ENCODE measurements at regions not wholly inside any gene's neighbourhood (a gene's known extent, or its start where the extent isn't known, plus 50 kb on each side); places are given as distances from the start of the nearest gene placed in this dataset.

DNA sequence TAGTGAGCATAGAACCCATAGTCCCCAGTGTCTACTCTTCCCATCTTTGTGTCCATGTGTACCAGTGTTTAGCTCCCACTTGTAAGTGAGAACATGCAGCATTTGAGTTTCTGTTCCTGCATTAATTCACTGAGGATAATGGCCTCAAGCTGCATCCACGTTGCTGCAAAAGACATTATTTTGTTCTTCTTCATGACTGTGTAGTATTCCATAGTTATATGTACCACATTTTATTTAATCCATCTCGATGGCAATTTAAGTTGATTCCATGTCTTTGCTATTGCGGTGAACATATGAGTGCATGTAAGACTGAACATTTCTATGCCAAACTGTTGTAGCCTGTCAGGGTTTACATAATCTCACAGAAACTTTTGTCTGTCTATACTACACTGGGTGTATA is 237.2 kb downstream of the IPO8 start:
- Histone ChIP-seq H3K4me1 (ENCODE audit: control insufficient read depth in 1 of 2, extremely low read depth in 1 of 2, insufficient read depth in 2 of 2, low read length in 2 of 2) (no peaks in the 10 kb centered on the region), H3K27me3 (replicated peaks in 1 of 2; ENCODE audit: control insufficient read depth in 2 of 2, extremely low read depth in 1 of 2, insufficient read depth in 2 of 2, low read length in 1 of 2) (no peaks in the 10 kb centered on the region), H3K27ac (ENCODE audit: low read length) (no peak overlapping the region), H3K36me3 (ENCODE audit: control insufficient read depth in 2 of 2, extremely low read depth in 1 of 2, insufficient read depth in 1 of 2, low read length in 1 of 2) (no peaks in the 10 kb centered on the region), H3K4me3 (ENCODE audit: control insufficient read depth in 1 of 2, extremely low read depth in 1 of 2, low read length in 1 of 2) (no peak overlapping the region), H3K9me3 (no peaks in the 10 kb centered on the region)
- Mint-ChIP-seq H3K27ac (no peak overlapping the region), H3K4me3 (no peak overlapping the region), H3K9me3 (peaks cover 0 to 10% (median 2%) of the 10 kb centered on the region in 3 donors), H3K36me3 (no peaks in the 10 kb centered on the region), H3K27me3 (no peaks in the 10 kb centered on the region), H3K4me1 (no peaks in the 10 kb centered on the region)
- DNase-seq = no peak
- ChIA-PET CTCF (no interaction called here), POLR2A (no interaction called here)
- WGBS (ENCODE audit: insufficient coverage) = no CpG with 5 or more reads among the region's 3 CpGs
- ATAC-seq (replicated peaks in 1 of 4) = no peak

- no peak overlapping the region for H3K27ac Mint-ChIP-seq
- H3K27ac ChIP-seq (ENCODE audit: low read length) = no peak overlapping the region
- H3K4me3 Mint-ChIP-seq = no peak overlapping the region
- DNase-seq = no peak
- peaks cover 0 to 10% (median 0%) of the 10 kb centered on the region in 3 donors for H3K9me3 Mint-ChIP-seq
- ChIA-PET CTCF (interaction anchor here in 1 of 2 donors (0.7 kb wide), 1 partner anchor 121 kb away, joined by 3 read pairs; no protein-coding TSS in a partner anchor), POLR2A (no interaction called here)
- no peaks in the 10 kb centered on the region for H3K4me1 ChIP-seq (ENCODE audit: control insufficient read depth in 1 of 2, extremely low read depth in 1 of 2, insufficient read depth in 2 of 2, low read length in 2 of 2)
- no peaks in the 10 kb centered on the region for H3K9me3 ChIP-seq
- no peaks in the 10 kb centered on the region for H3K27me3 ChIP-seq (replicated peaks in 1 of 2; ENCODE audit: control insufficient read depth in 2 of 2, extremely low read depth in 1 of 2, insufficient read depth in 2 of 2, low read length in 1 of 2)
- ATAC-seq (replicated peaks in 1 of 4) = no peak
- no peaks in the 10 kb centered on the region for H3K27me3 Mint-ChIP-seq
- no peaks in the 10 kb centered on the region for H3K4me1 Mint-ChIP-seq
- no peaks in the 10 kb centered on the region for H3K36me3 Mint-ChIP-seq
- H3K36me3 ChIP-seq (ENCODE audit: control insufficient read depth in 2 of 2, extremely low read depth in 1 of 2, insufficient read depth in 1 of 2, low read length in 1 of 2) = no peaks in the 10 kb centered on the region
- WGBS (ENCODE audit: insufficient coverage) = no CpG with 5 or more reads among the region's 3 CpGs
- no peak overlapping the region for H3K4me3 ChIP-seq (ENCODE audit: control insufficient read depth in 1 of 2, extremely low read depth in 1 of 2, low read length in 1 of 2)
Observed at GRCh38 chr12:30457621-30458289, 237.9 kb downstream of the IPO8 start.

- WGBS (ENCODE audit: insufficient coverage) = no CpG with 5 or more reads among the region's 2 CpGs
- H3K27ac ChIP-seq (ENCODE audit: low read length) = no peak overlapping the region
- no peaks in the 10 kb centered on the region for H3K36me3 ChIP-seq (ENCODE audit: control insufficient read depth in 2 of 2, extremely low read depth in 1 of 2, insufficient read depth in 1 of 2, low read length in 1 of 2)
- Mint-ChIP-seq H3K4me3 (no peak overlapping the region), H3K27me3 (peaks cover 0 to under 1% of the 10 kb centered on the region in 2 donors), H3K9me3 (peaks cover 8 to 17% (median 12%) of the 10 kb centered on the region in 3 donors), H3K4me1 (no peaks in the 10 kb centered on the region), H3K36me3 (no peaks in the 10 kb centered on the region), H3K27ac (no peak overlapping the region)
- no peaks in the 10 kb centered on the region for H3K9me3 ChIP-seq
- H3K4me1 ChIP-seq (ENCODE audit: control insufficient read depth in 1 of 2, extremely low read depth in 1 of 2, insufficient read depth in 2 of 2, low read length in 2 of 2) = no peaks in the 10 kb centered on the region
- POLR2A ChIA-PET = interaction anchor here in 1 of 2 donors (0.6 kb wide), 1 partner anchor 11 kb away, joined by 3 read pairs; no protein-coding TSS in a partner anchor
- DNase-seq (no peak), ATAC-seq (replicated peaks in 1 of 4) (no peak)
- no peaks in the 10 kb centered on the region for H3K27me3 ChIP-seq (replicated peaks in 1 of 2; ENCODE audit: control insufficient read depth in 2 of 2, extremely low read depth in 1 of 2, insufficient read depth in 2 of 2, low read length in 1 of 2)
- CTCF ChIA-PET = no interaction called here
- H3K4me3 ChIP-seq (ENCODE audit: control insufficient read depth in 1 of 2, extremely low read depth in 1 of 2, low read length in 1 of 2) = no peak overlapping the region
Observed at GRCh38 chr12:30450872-30451271, 244.8 kb downstream of the IPO8 start.

GRCh38 chr12:30450226-30450625 is 245.4 kb downstream of the IPO8 start:
- H3K27ac ChIP-seq (ENCODE audit: low read length) = no peak overlapping the region
- Mint-ChIP-seq H3K36me3 (no peaks in the 10 kb centered on the region), H3K4me3 (no peak overlapping the region), H3K27ac (no peak overlapping the region), H3K4me1 (no peaks in the 10 kb centered on the region), H3K9me3 (peaks cover 8 to 17% (median 12%) of the 10 kb centered on the region in 3 donors), H3K27me3 (peaks cover 0 to 3% of the 10 kb centered on the region in 2 donors)
- ChIA-PET CTCF (interaction anchor here in 1 of 2 donors (1.1 kb wide), 1 partner anchor 11 kb away, joined by 3 read pairs; no protein-coding TSS in a partner anchor), POLR2A (no interaction called here)
- no peak for ATAC-seq (replicated peaks in 1 of 4)
- H3K4me3 ChIP-seq (ENCODE audit: control insufficient read depth in 1 of 2, extremely low read depth in 1 of 2, low read length in 1 of 2) = no peak overlapping the region
- H3K4me1 ChIP-seq (ENCODE audit: control insufficient read depth in 1 of 2, extremely low read depth in 1 of 2, insufficient read depth in 2 of 2, low read length in 2 of 2) = no peaks in the 10 kb centered on the region
- no peak for DNase-seq
- no peaks in the 10 kb centered on the region for H3K36me3 ChIP-seq (ENCODE audit: control insufficient read depth in 2 of 2, extremely low read depth in 1 of 2, insufficient read depth in 1 of 2, low read length in 1 of 2)
- H3K9me3 ChIP-seq = no peaks in the 10 kb centered on the region
- H3K27me3 ChIP-seq (replicated peaks in 1 of 2; ENCODE audit: control insufficient read depth in 2 of 2, extremely low read depth in 1 of 2, insufficient read depth in 2 of 2, low read length in 1 of 2) = no peaks in the 10 kb centered on the region

DNA sequence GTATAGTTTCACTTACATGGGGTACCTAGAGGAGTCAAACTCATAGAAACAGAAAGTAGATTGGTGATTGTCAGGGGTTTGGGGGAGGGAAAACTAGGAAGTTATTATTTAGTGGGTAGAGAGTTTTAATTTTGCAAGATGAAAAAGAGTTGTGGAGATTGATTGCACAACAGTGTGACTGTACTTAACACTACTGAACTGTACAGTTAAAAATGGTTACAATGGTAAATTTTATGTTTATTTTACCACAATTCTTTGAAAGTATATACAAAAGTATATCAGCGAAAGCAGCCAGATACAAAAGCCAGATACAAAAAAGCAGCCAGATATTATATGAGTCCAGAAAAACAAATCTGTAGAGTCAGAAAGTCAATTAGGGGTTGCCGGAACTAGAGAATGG is 247.6 kb downstream of the IPO8 start:
- ATAC-seq (replicated peaks in 1 of 4) (no peak), DNase-seq (no peak)
- Histone ChIP-seq H3K36me3 (ENCODE audit: control insufficient read depth in 2 of 2, extremely low read depth in 1 of 2, insufficient read depth in 1 of 2, low read length in 1 of 2) (no peaks in the 10 kb centered on the region), H3K9me3 (no peaks in the 10 kb centered on the region), H3K27ac (ENCODE audit: low read length) (no peak overlapping the region), H3K27me3 (replicated peaks in 1 of 2; ENCODE audit: control insufficient read depth in 2 of 2, extremely low read depth in 1 of 2, insufficient read depth in 2 of 2, low read length in 1 of 2) (no peaks in the 10 kb centered on the region), H3K4me1 (ENCODE audit: control insufficient read depth in 1 of 2, extremely low read depth in 1 of 2, insufficient read depth in 2 of 2, low read length in 2 of 2) (no peaks in the 10 kb centered on the region), H3K4me3 (ENCODE audit: control insufficient read depth in 1 of 2, extremely low read depth in 1 of 2, low read length in 1 of 2) (no peak overlapping the region)
- H3K27me3 Mint-ChIP-seq = peaks cover 0 to 3% of the 10 kb centered on the region in 2 donors
- CTCF ChIA-PET = no interaction called here
- no peaks in the 10 kb centered on the region for H3K4me1 Mint-ChIP-seq
- peaks cover 8 to 17% (median 12%) of the 10 kb centered on the region in 3 donors for H3K9me3 Mint-ChIP-seq
- H3K4me3 Mint-ChIP-seq = no peak overlapping the region
- H3K27ac Mint-ChIP-seq = no peak overlapping the region
- no peaks in the 10 kb centered on the region for H3K36me3 Mint-ChIP-seq
- 100% methylated on average over 1 of the region's 2 CpGs for WGBS (ENCODE audit: insufficient coverage)
- POLR2A ChIA-PET = no interaction called here

DNA sequence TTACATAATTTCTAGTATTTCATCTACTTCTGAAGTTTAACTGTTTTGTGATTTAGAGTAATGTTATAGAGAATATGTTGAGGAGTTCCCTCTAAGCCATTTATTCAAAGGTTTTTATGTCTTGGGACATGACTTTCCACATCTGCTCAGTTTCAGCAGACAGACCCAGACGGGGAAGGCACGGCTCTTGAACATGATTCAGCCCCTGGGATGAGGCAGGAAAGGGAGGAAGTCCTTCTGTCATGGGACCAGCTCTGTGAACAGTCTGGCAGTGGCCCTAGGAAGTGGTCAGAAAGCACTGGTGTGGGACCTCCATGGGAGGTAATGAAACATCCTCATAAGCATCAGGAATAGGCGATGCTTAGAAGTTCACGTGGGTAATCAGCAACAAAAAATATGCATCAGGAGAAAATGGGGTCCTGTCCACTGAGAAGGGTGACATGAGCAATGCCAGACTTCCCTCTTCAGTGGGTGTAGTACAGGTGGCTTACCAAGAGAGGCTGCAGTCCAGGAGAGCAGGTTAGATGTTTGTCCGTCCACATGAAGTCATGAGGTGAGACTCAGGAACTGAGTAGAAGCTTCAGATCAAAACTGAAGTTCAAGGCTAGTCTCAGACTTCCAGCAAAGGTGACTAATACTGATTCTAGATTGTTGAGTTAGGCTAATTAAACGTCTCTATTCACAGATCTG is 248.5 kb downstream of the IPO8 start:
- DNase-seq (no peak), ATAC-seq (replicated peaks in 1 of 4) (no peak)
- Mint-ChIP-seq H3K4me3 (no peak overlapping the region), H3K9me3 (peaks cover 8 to 17% (median 12%) of the 10 kb centered on the region in 3 donors), H3K36me3 (no peaks in the 10 kb centered on the region), H3K27me3 (peaks cover 0 to 3% of the 10 kb centered on the region in 2 donors), H3K27ac (no peak overlapping the region), H3K4me1 (no peaks in the 10 kb centered on the region)
- ChIA-PET CTCF (no interaction called here), POLR2A (no interaction called here)
- no peaks in the 10 kb centered on the region for H3K36me3 ChIP-seq (ENCODE audit: control insufficient read depth in 2 of 2, extremely low read depth in 1 of 2, insufficient read depth in 1 of 2, low read length in 1 of 2)
- no peaks in the 10 kb centered on the region for H3K27me3 ChIP-seq (replicated peaks in 1 of 2; ENCODE audit: control insufficient read depth in 2 of 2, extremely low read depth in 1 of 2, insufficient read depth in 2 of 2, low read length in 1 of 2)
- no peak overlapping the region for H3K4me3 ChIP-seq (ENCODE audit: control insufficient read depth in 1 of 2, extremely low read depth in 1 of 2, low read length in 1 of 2)
- no peak overlapping the region for H3K27ac ChIP-seq (ENCODE audit: low read length)
- 52% methylated on average over 4 of the region's 6 CpGs for WGBS (ENCODE audit: insufficient coverage)
- no peaks in the 10 kb centered on the region for H3K4me1 ChIP-seq (ENCODE audit: control insufficient read depth in 1 of 2, extremely low read depth in 1 of 2, insufficient read depth in 2 of 2, low read length in 2 of 2)
- no peaks in the 10 kb centered on the region for H3K9me3 ChIP-seq

All from T-cell (primary cell).